ENCODE measurements at regions not wholly inside any gene's neighbourhood (a gene's known extent, or its start where the extent isn't known, plus 50 kb on each side); places are given as distances from the start of the nearest gene placed in this dataset.

DNA sequence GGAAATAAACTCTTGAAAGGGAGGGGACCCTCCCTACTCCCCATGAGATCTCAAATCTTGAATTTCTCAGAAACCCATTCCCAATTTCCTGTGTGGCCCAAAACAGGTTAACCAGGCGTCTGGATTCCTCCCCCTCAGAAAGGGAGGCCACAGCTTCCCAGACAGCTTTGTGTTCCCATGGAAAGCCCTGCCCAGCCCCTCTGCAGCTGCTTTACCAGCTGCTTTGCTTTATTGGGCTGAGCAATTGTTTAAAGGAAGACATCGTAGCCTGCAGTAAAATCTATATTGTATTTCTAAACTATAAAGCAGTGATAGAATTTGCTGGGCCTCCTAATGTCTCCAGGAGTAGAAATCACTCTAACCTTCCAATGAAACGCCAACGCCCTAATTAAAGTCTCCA, 97.4 kb downstream of the CHST1 start:
- no peak for TF ChIP-seq POLR2AphosphoS5 (IDR thresholded peaks at IDR 0.05; ENCODE audit: low read depth, low read length)
- no peak for TF ChIP-seq POLR2A (IDR thresholded peaks at IDR 0.05; ENCODE audit: low read depth, low read length)
- TF ChIP-seq TAF1 (IDR thresholded peaks at IDR 0.05; ENCODE audit: borderline replicate concordance, low read depth, low read length) = no peak

All from GM12892 (cell line).